GM13977 (cell line): ENCODE measurements at regions not wholly inside any gene's neighbourhood (a gene's known extent, or its start where the extent isn't known, plus 50 kb on each side); places are given as distances from the start of the nearest gene placed in this dataset.
"Not testable (repeated sequence)": the region's sequence is repeated elsewhere in the genome, so short reads cannot be mapped to it uniquely, and the experiment has no call there.

ENCODE experiments used
- DNase-seq: peaks from one replicate; pipeline ENCODE4 v3.0.0; 2012; ENCODE audit warnings: low spot score
- CTCF ChIP-seq: IDR thresholded peaks from 2 replicates; pipeline ENCODE4 v1.5.1; 2012; ENCODE audit warnings: mild to moderate bottlenecking, control low read depth; ENCODE audit not compliant: insufficient read depth; ENCODE audit errors: extremely low read depth, missing control alignments
- in situ Hi-C: fragments of 300-500 bp; cut with MboI; formaldehyde crosslinking; loops from one replicate; pipeline ENCODE4 v1.12.0; 2022; ENCODE audit warnings: low sequenced_read_pairs, low pct_unique_long_range_greater_than_20kb, mixed read lengths, inconsistent platforms; ENCODE audit not compliant: unreplicated experiment

DNA sequence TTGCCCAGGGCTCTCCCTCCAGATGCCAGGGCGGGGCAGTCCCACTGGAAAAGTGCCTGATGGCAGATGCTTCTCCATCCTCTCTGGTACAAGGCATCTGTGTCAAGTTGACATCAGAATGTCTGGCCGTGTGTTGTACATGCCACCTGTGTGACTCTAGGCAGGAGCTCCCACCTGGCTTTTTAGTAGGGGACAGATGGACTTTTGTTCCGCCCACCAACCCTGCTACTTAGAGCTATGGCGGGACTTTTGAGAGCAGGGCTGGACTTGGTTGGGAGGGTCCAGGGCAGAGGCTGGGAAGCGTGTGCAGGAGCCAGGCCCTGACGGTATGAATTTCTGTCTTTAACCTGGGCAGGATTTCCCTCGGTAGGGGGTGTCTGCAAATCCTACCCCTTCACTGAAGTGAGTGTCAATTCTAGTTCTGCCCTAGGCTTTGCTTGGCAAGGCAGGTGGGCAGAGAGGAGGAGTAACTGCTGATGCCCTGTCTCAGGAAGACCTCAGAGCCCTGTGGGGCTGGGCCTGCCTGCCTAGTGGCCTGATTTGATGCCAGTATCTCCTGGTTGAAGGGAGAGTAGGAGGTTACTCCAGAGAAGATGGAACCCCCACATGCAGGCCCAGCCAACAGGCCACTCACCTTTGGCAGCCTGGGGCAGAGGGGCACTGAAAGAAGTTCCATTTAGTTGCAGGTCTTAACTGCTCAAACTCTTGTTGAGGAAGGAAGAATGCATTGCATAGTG is 99.1 kb downstream of the PJA1 start:
- in situ Hi-C loops, result no loop called here
- no peak for TF ChIP-seq CTCF
- DNase-seq, result no peak

DNA sequence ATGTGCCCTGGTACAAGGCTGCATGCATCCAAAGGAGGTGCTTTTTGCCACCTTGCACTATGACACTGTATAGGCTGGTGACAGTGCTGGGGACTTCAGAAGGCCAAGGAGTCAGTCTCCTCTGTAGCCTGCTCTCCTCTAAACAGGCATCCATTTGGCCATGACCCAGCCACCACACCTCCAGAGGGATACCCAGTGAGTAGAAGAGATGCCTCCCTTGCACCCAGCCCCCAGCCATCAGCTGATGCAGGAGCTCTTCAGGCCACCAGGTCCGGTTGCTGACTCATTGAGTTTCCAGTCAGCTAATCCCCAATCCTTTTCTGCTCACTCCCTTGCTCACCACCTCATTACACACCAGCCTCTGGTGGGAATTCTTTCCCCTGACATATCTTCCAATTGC is 99.8 kb downstream of the PJA1 start:
- in situ Hi-C loops, result no loop called here
- no peak for DNase-seq
- TF ChIP-seq CTCF, result no peak

DNA sequence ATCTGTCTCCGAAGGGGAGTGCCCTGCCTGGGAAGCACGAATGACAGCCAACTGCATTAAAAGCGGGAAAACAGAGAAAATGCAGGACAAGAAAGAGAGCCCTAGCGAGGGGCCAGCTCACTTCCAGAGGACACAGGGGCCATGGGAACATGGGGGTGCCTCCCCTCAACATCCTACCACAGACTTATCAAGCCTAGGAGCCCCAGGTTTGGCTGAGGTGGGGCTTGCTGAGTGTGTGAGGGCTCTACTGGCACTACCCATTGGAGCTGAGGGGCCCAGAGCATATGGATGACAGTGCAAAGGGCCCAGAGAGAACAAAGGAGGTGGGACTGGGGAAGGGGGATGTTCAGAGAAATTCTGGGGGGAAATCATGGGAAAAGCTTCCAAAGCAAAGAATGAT is 101.8 kb downstream of the PJA1 start:
- no peak for TF ChIP-seq CTCF
- no peak for DNase-seq
- in situ Hi-C loops, result no loop called here

DNA sequence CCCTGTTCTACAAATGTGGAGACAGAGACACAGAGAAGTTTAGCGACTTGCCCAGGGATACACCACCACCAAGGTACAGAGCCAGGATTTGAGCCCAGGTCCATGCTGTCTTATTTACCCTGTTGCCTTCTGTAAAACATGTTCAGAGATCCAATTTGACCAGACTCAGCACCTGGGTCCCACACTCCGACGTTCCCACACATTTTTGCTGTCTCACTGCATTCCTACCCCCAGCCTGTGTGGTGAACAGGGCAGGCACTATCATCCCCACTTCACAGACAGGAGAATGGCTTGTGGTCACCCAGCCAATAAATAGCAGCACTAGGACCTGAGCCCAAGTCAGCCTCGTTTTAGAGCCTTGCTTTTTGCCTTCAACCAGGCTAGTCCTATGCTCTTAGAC is 102.8 kb downstream of the PJA1 start:
- DNase-seq, result no peak
- no peak for TF ChIP-seq CTCF
- in situ Hi-C loops, result no loop called here

DNA sequence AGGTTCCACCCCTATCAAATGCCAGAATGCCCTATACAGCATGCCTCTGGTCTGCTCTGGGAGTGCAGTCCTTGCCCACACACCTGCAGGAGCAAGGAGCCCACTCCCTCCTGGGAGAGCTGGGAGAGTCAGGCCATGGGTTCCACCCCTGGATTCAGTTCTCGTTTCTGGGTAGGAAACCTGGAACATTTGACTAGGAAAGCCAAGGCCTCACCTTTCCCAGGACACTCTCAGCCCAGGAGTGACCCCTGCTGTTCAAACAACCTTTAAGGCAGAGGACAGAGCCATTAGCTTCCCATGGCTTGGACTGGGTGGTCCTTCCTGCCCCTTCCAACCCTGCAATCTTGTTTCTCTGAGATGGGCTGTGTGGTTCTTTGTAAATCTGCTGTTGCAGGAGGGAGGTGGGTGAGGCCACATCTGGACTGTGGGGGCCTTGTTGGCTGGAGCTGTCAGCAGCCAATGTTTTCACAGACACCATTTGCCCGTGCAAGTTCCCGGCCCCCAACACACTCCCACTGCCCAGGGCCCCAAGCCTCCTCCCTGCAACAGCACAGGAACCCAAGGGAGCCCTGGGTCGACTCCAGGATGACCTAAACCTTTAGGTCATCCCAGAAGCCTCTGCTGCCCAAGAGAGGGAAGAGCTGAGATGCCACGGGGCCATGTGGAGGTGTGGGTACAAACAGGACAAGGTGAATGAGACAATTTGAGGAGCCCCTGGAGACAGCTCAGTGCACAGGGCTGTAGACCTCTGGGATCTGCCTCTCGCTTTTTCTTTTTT is 104.4 kb downstream of the PJA1 start:
- DNase-seq, result no peak
- TF ChIP-seq CTCF, result peak; percentile 38
- in situ Hi-C loops, result no loop called here

DNA sequence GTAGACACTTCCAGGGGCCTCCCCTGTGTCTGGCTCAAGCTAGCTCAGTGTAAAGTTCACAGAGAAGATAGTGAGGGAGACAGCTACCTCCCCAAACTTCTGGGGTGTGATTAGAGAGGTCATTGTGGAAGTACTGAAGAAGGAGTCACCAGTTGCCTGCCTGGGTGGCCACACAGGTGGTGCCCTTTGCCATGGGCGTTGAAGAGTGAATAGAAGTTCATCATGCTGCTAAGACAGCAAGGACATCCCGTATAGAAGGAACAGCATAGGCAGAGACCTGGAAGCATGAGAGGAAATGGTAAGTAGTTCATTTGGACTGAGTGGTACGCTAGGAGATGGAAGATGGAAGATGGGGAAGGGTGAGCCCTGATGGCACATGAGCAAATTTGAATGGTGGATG is 110.1 kb downstream of the PJA1 start:
- in situ Hi-C loops, result no loop called here
- no peak for DNase-seq
- TF ChIP-seq CTCF, result no peak

GRCh38 chrX:69054497-69054896 is 110.8 kb downstream of the PJA1 start:
- in situ Hi-C loops, DNase-seq: not testable (repeated sequence)
